ENCODE measurements at regions not wholly inside any gene's neighbourhood (a gene's known extent, or its start where the extent isn't known, plus 50 kb on each side); places are given as distances from the start of the nearest gene placed in this dataset.

DNA sequence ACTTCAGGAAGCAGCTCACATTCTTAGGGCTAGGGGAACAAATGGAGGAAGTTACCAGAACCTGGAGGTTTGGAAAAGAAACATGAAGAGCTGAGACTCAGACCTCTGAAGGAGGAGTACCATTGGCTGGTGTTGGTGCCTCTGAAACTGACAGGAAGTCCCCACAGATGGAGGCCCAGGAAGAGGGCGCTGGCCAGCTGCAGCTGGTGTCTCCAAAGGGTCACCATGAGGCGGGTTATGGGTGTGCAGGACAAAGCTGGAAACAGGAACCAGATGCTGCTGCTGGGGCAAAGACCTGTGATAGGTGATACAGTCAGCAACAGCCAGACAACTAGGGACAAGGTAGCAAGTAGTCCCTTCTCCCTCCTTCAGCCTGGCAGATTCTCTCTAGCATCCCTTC is 136.5 kb upstream of the SERPINE2 start:
- intact Hi-C loops (cut with DNase I) = no loop called here

DNA sequence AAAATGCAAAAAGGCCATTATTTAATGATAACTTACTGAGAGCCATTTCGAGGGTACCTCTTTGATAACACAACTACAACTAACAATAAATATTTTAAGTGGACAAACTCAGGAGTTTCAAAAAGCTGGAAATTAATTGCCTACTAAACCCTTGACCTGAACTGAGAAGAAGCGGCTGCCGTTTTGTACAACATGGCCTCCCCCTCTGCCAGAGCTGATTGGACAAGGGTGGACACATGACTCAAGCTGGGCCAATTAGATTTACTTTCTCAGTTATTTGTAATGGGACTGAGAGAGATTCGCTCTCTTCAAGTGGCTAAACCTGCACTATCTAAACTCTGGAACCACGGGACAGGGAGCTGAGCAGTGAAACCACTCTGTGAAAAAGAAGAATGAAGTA is 135.9 kb upstream of the SERPINE2 start:
- TF ChIP-seq, protein P1, sequence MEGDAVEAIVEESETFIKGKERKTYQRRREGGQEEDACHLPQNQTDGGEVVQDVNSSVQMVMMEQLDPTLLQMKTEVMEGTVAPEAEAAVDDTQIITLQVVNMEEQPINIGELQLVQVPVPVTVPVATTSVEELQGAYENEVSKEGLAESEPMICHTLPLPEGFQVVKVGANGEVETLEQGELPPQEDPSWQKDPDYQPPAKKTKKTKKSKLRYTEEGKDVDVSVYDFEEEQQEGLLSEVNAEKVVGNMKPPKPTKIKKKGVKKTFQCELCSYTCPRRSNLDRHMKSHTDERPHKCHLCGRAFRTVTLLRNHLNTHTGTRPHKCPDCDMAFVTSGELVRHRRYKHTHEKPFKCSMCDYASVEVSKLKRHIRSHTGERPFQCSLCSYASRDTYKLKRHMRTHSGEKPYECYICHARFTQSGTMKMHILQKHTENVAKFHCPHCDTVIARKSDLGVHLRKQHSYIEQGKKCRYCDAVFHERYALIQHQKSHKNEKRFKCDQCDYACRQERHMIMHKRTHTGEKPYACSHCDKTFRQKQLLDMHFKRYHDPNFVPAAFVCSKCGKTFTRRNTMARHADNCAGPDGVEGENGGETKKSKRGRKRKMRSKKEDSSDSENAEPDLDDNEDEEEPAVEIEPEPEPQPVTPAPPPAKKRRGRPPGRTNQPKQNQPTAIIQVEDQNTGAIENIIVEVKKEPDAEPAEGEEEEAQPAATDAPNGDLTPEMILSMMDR (IDR thresholded peaks at IDR 0.05) = no peak
- intact Hi-C loops (cut with DNase I) = no loop called here
- Histone ChIP-seq H3K36me3 (no peaks in the 10 kb centered on the region), H3K4me1 (no peaks in the 10 kb centered on the region), H3K27me3 (no peaks in the 10 kb centered on the region), H3K9me3 (no peaks in the 10 kb centered on the region), H3K27ac (no peak overlapping the region), H3K4me3 (no peak overlapping the region)
- ATAC-seq = no peak
- no peak for DNase-seq

More for the DNA sequence above, 136.5 kb upstream of the SERPINE2 start:
- H3K9me3 ChIP-seq = no peaks in the 10 kb centered on the region
- no peaks in the 10 kb centered on the region for H3K4me1 ChIP-seq
- no peaks in the 10 kb centered on the region for H3K27me3 ChIP-seq
- DNase-seq (no peak), ATAC-seq (no peak)
- TF ChIP-seq, protein P1 (IDR thresholded peaks at IDR 0.05) = no peak
- no peaks in the 10 kb centered on the region for H3K36me3 ChIP-seq
- no peak overlapping the region for H3K27ac ChIP-seq
- no peak overlapping the region for H3K4me3 ChIP-seq

DNA sequence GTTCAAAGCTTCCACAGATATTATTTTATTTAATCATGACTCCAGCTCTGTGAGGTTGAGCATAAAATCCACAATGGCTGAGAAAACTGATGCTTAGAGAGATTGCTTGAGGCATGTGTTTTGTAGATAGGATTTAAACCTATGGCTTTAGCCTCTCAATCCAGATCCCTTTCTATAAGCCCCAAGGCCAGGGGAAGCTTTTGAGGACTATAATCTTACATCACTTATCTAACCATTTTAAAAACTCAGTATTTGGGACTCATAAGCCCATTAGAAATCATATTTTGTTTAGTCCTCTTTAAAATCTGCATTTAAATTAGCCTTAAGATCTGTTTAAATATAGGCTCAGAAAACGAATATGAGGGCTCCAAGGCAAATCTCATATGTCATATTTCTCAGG is 135.4 kb upstream of the SERPINE2 start:
- Histone ChIP-seq H3K36me3 (no peaks in the 10 kb centered on the region), H3K4me1 (no peaks in the 10 kb centered on the region), H3K27me3 (no peaks in the 10 kb centered on the region), H3K27ac (no peak overlapping the region), H3K9me3 (no peaks in the 10 kb centered on the region), H3K4me3 (no peak overlapping the region)
- TF ChIP-seq, protein P1 (IDR thresholded peaks at IDR 0.05) = no peak
- intact Hi-C loops (cut with DNase I) = no loop called here
- ATAC-seq (no peak), DNase-seq (no peak)

DNA sequence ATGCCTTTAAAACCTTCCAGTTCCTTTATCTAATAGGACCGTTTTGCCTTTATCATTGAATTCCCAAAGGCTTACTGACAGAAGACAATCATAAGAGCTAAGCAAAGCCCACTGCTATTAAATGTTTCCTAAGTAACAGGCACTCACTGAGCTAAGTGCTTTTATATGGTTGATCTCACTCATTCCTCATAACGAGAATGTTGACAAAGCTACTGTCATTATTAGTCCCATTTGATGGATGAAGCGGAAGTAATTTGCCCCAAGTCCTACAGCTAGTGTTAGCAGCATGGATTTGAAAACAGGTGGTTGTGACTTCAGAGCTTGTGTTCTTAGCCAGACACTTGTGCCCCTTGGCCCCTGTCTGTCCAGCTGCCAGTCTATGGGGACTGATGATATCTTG is 134.8 kb upstream of the SERPINE2 start:
- no peak for ATAC-seq

DNA sequence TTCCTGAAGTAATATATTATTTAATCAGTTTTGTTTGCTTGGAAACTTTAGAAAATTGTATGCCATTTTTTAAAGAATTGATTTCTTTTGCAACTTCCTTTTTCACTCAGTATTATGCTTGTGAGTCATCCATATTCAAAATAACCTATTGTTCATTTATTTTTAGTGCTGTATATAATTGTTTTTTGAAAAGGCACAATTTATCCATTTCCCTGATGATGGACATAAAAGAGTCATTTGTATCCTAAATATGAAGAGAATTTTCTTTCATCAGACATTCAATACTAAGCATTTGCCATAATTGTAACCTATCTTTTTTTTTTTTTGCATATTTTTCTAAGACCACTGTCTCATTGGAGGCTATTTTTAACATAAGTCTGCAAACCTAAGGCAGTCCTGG is 134.1 kb upstream of the SERPINE2 start:
- Histone ChIP-seq H3K4me1 (no peaks in the 10 kb centered on the region), H3K9me3 (no peaks in the 10 kb centered on the region), H3K36me3 (no peaks in the 10 kb centered on the region), H3K27me3 (no peaks in the 10 kb centered on the region), H3K27ac (no peak overlapping the region), H3K4me3 (no peak overlapping the region)
- intact Hi-C loops (cut with DNase I) = no loop called here
- no peak for ATAC-seq
- TF ChIP-seq, protein P1 (IDR thresholded peaks at IDR 0.05) = no peak
- no peak for DNase-seq

More for the DNA sequence above, 134.8 kb upstream of the SERPINE2 start:
- no peaks in the 10 kb centered on the region for H3K9me3 ChIP-seq
- intact Hi-C loops (cut with DNase I) = no loop called here
- H3K36me3 ChIP-seq = no peaks in the 10 kb centered on the region
- no peak overlapping the region for H3K27ac ChIP-seq
- H3K27me3 ChIP-seq = no peaks in the 10 kb centered on the region
- TF ChIP-seq, protein P1 (IDR thresholded peaks at IDR 0.05) = no peak
- no peak for DNase-seq
- H3K4me3 ChIP-seq = no peak overlapping the region
- H3K4me1 ChIP-seq = no peaks in the 10 kb centered on the region
